ENCODE measurements at regions not wholly inside any gene's neighbourhood (a gene's known extent, or its start where the extent isn't known, plus 50 kb on each side); places are given as distances from the start of the nearest gene placed in this dataset.
"Not testable (repeated sequence)": the region's sequence is repeated elsewhere in the genome, so short reads cannot be mapped to it uniquely, and the experiment has no call there.

DNA sequence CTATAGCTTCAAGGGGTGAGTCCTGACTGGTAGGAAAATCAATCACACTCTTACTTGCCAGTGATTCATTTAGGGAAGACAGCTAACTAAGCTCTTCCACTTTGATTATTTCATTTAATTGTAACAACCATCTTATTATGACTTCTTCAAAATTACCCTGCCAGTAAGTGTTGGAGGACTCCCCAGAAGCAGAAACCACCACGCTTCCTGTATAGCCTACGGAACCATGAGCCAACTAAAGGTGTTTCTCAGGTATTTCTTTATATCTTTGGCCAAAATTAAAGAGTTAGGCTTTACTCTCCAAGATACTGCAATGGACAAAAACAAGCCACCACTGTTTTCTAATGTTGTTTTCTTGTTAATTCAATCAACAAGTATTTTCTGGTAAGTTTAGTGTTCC lies 61.0 kb downstream of the FOXD4L5 start:
- H3K27me3 Mint-ChIP-seq; H3K27ac Mint-ChIP-seq; H3K36me3 Mint-ChIP-seq (ENCODE audit: insufficient read depth); H3K4me1 Mint-ChIP-seq (ENCODE audit: low read depth in 2 of 2); H3K9me3 Mint-ChIP-seq; H3K4me3 Mint-ChIP-seq; ATAC-seq (replicated peaks): not testable (repeated sequence)
- peak in 1 of 3 experiments; percentile 0 for DNase-seq

DNA sequence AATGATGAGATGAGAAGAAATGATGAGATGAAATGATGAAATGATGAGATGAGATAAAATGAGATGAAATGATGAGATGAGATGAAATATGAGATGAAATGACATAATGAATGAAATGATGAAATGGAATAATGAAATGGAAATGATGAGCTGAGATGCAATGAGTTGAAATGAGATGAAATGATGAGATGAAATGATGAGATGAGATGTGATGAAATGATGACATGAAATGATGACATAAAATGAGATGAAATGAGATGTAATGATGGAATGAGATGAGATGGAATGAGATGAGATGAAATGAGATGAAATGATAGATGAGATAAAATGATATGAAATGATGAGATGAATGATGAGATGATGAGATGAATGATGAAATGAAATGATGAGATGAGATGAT lies 76.2 kb downstream of the FOXD4L5 start:
- H3K4me3 Mint-ChIP-seq; H3K27me3 Mint-ChIP-seq; DNase-seq; H3K36me3 Mint-ChIP-seq (ENCODE audit: insufficient read depth); H3K4me1 Mint-ChIP-seq (ENCODE audit: low read depth in 2 of 2); ATAC-seq (replicated peaks): not testable (repeated sequence)
- Mint-ChIP-seq H3K27ac (peak overlapping the region in 1 of 2 donors; percentile 13), H3K9me3 (peaks cover 4 to 22% of the 10 kb centered on the region in 2 donors)

DNA sequence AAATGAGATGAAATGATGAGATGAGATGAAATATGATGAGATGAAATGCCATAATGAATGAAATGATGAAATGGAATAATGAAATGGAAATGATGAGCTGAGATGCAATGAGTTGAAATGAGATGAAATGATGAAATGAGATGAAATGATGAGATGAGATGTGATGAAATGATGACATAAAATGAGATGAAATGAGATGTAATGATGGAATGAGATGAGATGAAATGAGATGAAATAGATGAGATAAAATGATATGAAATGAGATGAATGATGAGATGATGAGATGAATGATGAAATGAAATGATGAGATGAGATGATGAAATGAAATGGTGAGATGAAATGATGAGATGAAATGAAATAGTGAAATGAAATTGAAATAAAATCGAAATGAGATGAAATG lies 77.7 kb downstream of the FOXD4L5 start:
- not testable (repeated sequence) for H3K36me3 Mint-ChIP-seq (ENCODE audit: insufficient read depth); H3K27me3 Mint-ChIP-seq; H3K27ac Mint-ChIP-seq; DNase-seq; ATAC-seq (replicated peaks); H3K4me3 Mint-ChIP-seq; H3K4me1 Mint-ChIP-seq (ENCODE audit: low read depth in 2 of 2)
- H3K9me3 Mint-ChIP-seq: peaks cover 4 to 22% of the 10 kb centered on the region in 2 donors

DNA sequence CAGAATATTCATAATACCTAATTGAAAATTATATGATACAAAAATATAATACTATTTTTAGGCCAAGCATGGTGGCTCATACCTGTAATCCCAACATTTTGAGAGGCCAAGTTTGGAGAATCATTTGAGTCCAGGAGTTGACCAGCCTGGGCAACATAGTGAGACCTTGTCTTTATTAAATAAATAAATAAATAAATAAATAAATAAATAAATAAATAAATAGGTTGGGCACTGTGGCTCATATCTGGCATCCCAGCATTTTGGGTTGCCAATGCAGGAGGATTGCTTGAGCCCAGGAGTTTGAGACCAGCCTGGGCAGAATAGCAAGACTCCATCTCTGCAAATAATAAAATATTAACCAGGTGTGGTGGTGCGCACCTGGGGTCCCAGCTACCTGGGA lies 79.2 kb downstream of the FOXD4L5 start:
- DNase-seq; H3K36me3 Mint-ChIP-seq (ENCODE audit: insufficient read depth): not testable (repeated sequence)
- peaks cover 4 to 22% of the 10 kb centered on the region in 2 donors for H3K9me3 Mint-ChIP-seq

DNA sequence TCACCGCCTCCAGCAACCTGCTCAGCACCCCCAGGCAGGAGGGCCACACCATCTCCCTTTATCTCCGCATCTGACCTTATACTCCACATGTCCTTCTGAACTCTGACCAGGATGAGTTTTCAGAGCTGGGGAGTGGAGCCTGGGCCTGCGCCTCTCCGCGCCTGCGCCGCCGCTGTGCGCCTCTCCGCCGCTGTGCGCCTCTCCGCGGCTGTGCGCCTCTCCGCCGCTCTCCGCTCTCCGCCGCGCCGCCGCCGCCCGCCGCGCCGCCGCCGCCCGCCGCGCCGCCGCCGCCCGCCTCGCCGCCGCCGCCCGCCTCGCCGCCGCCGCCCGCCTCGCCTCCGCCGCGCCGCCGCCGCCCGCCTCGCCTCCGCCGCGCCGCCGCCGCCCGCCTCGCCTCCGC lies 89.2 kb downstream of the FOXD4L5 start:
- not testable (repeated sequence) for ATAC-seq (replicated peaks); H3K36me3 Mint-ChIP-seq (ENCODE audit: insufficient read depth); H3K27ac Mint-ChIP-seq; H3K27me3 Mint-ChIP-seq; H3K4me3 Mint-ChIP-seq; H3K4me1 Mint-ChIP-seq (ENCODE audit: low read depth in 2 of 2); DNase-seq; H3K9me3 Mint-ChIP-seq

More for the DNA sequence above, 79.2 kb downstream of the FOXD4L5 start:
- H3K27ac Mint-ChIP-seq; H3K4me3 Mint-ChIP-seq; H3K27me3 Mint-ChIP-seq; H3K4me1 Mint-ChIP-seq (ENCODE audit: low read depth in 2 of 2); ATAC-seq (replicated peaks): not testable (repeated sequence)

- not testable (repeated sequence) for H3K27me3 Mint-ChIP-seq; H3K4me3 Mint-ChIP-seq; H3K36me3 Mint-ChIP-seq (ENCODE audit: insufficient read depth); H3K9me3 Mint-ChIP-seq; ATAC-seq (replicated peaks); DNase-seq; H3K4me1 Mint-ChIP-seq (ENCODE audit: low read depth in 2 of 2); H3K27ac Mint-ChIP-seq
Observed at GRCh38 chr9:65155937-65156336, 129.1 kb downstream of the FOXD4L5 start.

Data from effector memory CD8-positive, alpha-beta T cell (primary cell).